Keratinocyte (primary cell): ENCODE measurements at regions not wholly inside any gene's neighbourhood (a gene's known extent, or its start where the extent isn't known, plus 50 kb on each side); places are given as distances from the start of the nearest gene placed in this dataset.

Experiments used
- DNase-seq: peaks from one replicate; pipeline ENCODE4 v3.0.0-alpha.2; 2011; ENCODE audit warnings: low read depth, missing footprints, low spot score
- FAIRE-seq: peaks from 2 replicates; lab custom pipeline; 2011; peaks lifted over from hg19 to GRCh38; lab: Jason Lieb, UNC
- H2AFZ ChIP-seq: 2 replicates; pipeline ENCODE4 v1.6.0; 2012; ENCODE audit warnings: low read length, control low read depth, inconsistent platforms; ENCODE audit not compliant: control insufficient read depth
- H3K27ac ChIP-seq: 2 replicates; pipeline ENCODE4 v1.5.1; 2011; ENCODE audit warnings: low read length; ENCODE audit not compliant: control insufficient read depth, insufficient read depth
- H3K27me3 ChIP-seq: 3 replicates; pipeline ENCODE4 v1.6.0; 2011; ENCODE audit warnings: low read length; ENCODE audit not compliant: control insufficient read depth, insufficient read depth; ENCODE audit errors: extremely low read depth
- H3K36me3 ChIP-seq, 2 experiments: 2 replicates in 1 of 2; 3 replicates in 1 of 2; pipeline ENCODE4 v1.5.1; 2011; ENCODE audit warnings: low read length in 2 of 2, mild to moderate bottlenecking in 1 of 2; ENCODE audit not compliant: control insufficient read depth in 2 of 2, insufficient read depth in 2 of 2; ENCODE audit errors: extremely low read depth in 1 of 2
- H3K4me1 ChIP-seq: 3 replicates; pipeline ENCODE4 v1.5.1; 2011; ENCODE audit warnings: low read length; ENCODE audit not compliant: control insufficient read depth, insufficient read depth; ENCODE audit errors: extremely low read depth
- H3K4me2 ChIP-seq: 3 replicates; pipeline ENCODE4 v1.6.0; 2011; ENCODE audit warnings: low read depth, low read length; ENCODE audit not compliant: control insufficient read depth, insufficient read depth; ENCODE audit errors: extremely low read depth
- H3K4me3 ChIP-seq, 3 experiments: fragments of 200-600 bp in 1 of 3; sonication (generic) in 1 of 3; 2 replicates in 2 of 3; 3 replicates in 1 of 3; pipeline ENCODE4 v1.5.1; 2011 to 2016; ENCODE audit warnings: low read length in 3 of 3, mild to moderate bottlenecking in 3 of 3, control low read depth in 2 of 3, inconsistent platforms in 1 of 3, low read depth in 1 of 3, mixed read lengths in 1 of 3, mixed run types in 1 of 3, moderate library complexity in 1 of 3; ENCODE audit not compliant: control insufficient read depth in 2 of 3, insufficient read depth in 2 of 3; ENCODE audit errors: extremely low read depth in 1 of 3
- H3K79me2 ChIP-seq: 2 replicates; pipeline ENCODE4 v1.6.0; 2012; ENCODE audit warnings: low read length; ENCODE audit not compliant: control insufficient read depth, insufficient read depth
- H3K9ac ChIP-seq: 3 replicates; pipeline ENCODE4 v1.6.0; 2011; ENCODE audit warnings: low read length; ENCODE audit not compliant: control insufficient read depth, insufficient read depth; ENCODE audit errors: extremely low read depth
- H3K9me1 ChIP-seq: 3 replicates; pipeline ENCODE4 v1.6.0; 2011; ENCODE audit warnings: low read length; ENCODE audit not compliant: control insufficient read depth, insufficient read depth; ENCODE audit errors: extremely low read depth
- H3K9me3 ChIP-seq: 2 replicates; pipeline ENCODE4 v1.5.1; 2012; ENCODE audit warnings: low read depth, low read length; ENCODE audit not compliant: control insufficient read depth
- H4K20me1 ChIP-seq: 3 replicates; pipeline ENCODE4 v1.6.0; 2011; ENCODE audit warnings: low read length; ENCODE audit not compliant: control insufficient read depth, insufficient read depth; ENCODE audit errors: extremely low read depth
- EZH2 ChIP-seq: IDR thresholded peaks from one replicate; pipeline ENCODE4 v1.6.1; 2012; ENCODE audit warnings: inconsistent platforms, mild to moderate bottlenecking, low read length, moderate library complexity
- dilution Hi-C: fragments of 300-500 bp; cut with MboI; formaldehyde crosslinking; loops from one replicate; pipeline ENCODE4 v1.7.0; 2020; ENCODE audit warnings: low sequenced_read_pairs; ENCODE audit not compliant: extremely low pct_ligation_motif_present
- TF ChIP-seq, protein P1 (sequence below), 3 experiments: IDR thresholded peaks in 1 of 3; conservative IDR thresholded peaks in 1 of 3; optimal IDR thresholded peaks in 1 of 3; 2 replicates in 2 of 3; 3 replicates in 1 of 3; pipeline versions ENCODE3 to v1.5.1; 2011; ENCODE audit warnings: low read length in 3 of 3, mild to moderate bottlenecking in 3 of 3, moderate library complexity in 2 of 3, control low read depth in 1 of 3, inconsistent platforms in 1 of 3; ENCODE audit not compliant: insufficient read depth in 2 of 3; ENCODE audit errors: extremely low read depth in 1 of 3

- no peak for FAIRE-seq
- no peak overlapping the region for H3K4me3 ChIP-seq
- DNase-seq, result no peak
- dilution Hi-C loops, result no loop called here
- H3K9me3 ChIP-seq, result no peaks in the 10 kb centered on the region
- no peaks in the 10 kb centered on the region for H3K27me3 ChIP-seq
- no peak overlapping the region for H3K9ac ChIP-seq
- no peak overlapping the region for H3K27ac ChIP-seq
- H3K9me1 ChIP-seq, result no peaks in the 10 kb centered on the region
- no peaks in the 10 kb centered on the region for H3K79me2 ChIP-seq
- TF ChIP-seq EZH2, result no peak
- TF ChIP-seq, protein P1, sequence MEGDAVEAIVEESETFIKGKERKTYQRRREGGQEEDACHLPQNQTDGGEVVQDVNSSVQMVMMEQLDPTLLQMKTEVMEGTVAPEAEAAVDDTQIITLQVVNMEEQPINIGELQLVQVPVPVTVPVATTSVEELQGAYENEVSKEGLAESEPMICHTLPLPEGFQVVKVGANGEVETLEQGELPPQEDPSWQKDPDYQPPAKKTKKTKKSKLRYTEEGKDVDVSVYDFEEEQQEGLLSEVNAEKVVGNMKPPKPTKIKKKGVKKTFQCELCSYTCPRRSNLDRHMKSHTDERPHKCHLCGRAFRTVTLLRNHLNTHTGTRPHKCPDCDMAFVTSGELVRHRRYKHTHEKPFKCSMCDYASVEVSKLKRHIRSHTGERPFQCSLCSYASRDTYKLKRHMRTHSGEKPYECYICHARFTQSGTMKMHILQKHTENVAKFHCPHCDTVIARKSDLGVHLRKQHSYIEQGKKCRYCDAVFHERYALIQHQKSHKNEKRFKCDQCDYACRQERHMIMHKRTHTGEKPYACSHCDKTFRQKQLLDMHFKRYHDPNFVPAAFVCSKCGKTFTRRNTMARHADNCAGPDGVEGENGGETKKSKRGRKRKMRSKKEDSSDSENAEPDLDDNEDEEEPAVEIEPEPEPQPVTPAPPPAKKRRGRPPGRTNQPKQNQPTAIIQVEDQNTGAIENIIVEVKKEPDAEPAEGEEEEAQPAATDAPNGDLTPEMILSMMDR (optimal IDR thresholded peaks at IDR 0.05 in 1 of 3, IDR thresholded peaks at IDR 0.05 in 1 of 3, conservative IDR thresholded peaks at IDR 0.05 in 1 of 3; ENCODE audit: extremely low read depth in 1 of 3, insufficient read depth in 2 of 3, low read length in 3 of 3), result no peak
- H4K20me1 ChIP-seq, result no peaks in the 10 kb centered on the region
- H3K36me3 ChIP-seq, result no peaks in the 10 kb centered on the region
- H2AFZ ChIP-seq, result no peak overlapping the region
- H3K4me2 ChIP-seq, result no peak overlapping the region
- H3K4me1 ChIP-seq, result no peaks in the 10 kb centered on the region
Measured at GRCh38 chr4:175910700-175911099, 98.6 kb upstream of the GPM6A start.

- Histone ChIP-seq H3K9me1 (no peaks in the 10 kb centered on the region), H3K9me3 (no peaks in the 10 kb centered on the region), H3K9ac (no peak overlapping the region), H3K4me3 (no peak overlapping the region), H3K79me2 (no peaks in the 10 kb centered on the region), H3K4me1 (no peaks in the 10 kb centered on the region), H3K36me3 (no peaks in the 10 kb centered on the region), H3K27ac (no peak overlapping the region), H2AFZ (no peak overlapping the region), H3K4me2 (no peak overlapping the region), H3K27me3 (no peaks in the 10 kb centered on the region), H4K20me1 (no peaks in the 10 kb centered on the region)
- TF ChIP-seq, protein P1 (optimal IDR thresholded peaks at IDR 0.05 in 1 of 3, IDR thresholded peaks at IDR 0.05 in 1 of 3, conservative IDR thresholded peaks at IDR 0.05 in 1 of 3; ENCODE audit: extremely low read depth in 1 of 3, insufficient read depth in 2 of 3, low read length in 3 of 3), result no peak
- no peak for TF ChIP-seq EZH2
- FAIRE-seq, result no peak
- DNase-seq, result no peak
- dilution Hi-C loops, result no loop called here
Measured at GRCh38 chr4:175916626-175917351, 104.7 kb upstream of the GPM6A start.
